ENCODE measurements at regions not wholly inside any gene's neighbourhood (a gene's known extent, or its start where the extent isn't known, plus 50 kb on each side); places are given as distances from the start of the nearest gene placed in this dataset.

DNA sequence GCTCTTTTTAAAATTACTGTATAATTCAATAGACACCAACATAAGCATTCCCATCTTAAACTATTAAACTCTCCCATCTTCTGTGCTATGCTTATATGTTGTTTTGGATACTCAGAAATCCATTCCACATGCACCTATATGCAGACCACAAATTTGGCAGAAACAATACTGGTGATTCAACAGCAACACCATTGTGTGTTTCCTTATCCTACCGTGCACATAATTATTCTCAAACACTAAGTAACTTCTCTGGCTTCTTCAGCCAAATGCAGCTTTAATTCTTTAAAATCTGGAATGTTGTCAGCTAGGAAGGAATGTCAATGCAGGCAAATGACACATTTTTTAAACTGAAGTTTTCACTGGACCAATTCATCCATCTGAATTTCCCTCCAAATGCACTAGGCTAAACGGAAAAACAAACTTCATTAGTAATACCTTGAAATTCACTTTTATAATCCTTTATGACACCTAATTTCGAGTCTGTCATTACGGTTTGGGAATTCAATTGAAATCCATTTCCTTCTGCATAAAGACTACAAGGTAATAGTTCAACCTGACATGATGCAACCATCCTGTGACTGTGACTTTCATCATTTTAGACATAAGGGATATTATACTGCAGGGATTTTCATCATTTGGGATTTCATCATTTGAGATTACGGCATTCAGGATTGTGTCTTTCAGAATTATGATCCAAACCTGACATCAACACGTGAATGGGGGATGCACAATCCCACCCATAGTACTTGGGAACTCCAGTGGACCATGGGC lies 308.5 kb downstream of the LTN1 start:
- TF ChIP-seq POLR2A (IDR thresholded peaks at IDR 0.05; ENCODE audit: low read length) (no peak), GATA1 (IDR thresholded peaks at IDR 0.05; ENCODE audit: low read depth, low read length) (no peak)
